GM12875 (cell line): ENCODE measurements at regions not wholly inside any gene's neighbourhood (a gene's known extent, or its start where the extent isn't known, plus 50 kb on each side); places are given as distances from the start of the nearest gene placed in this dataset.

ENCODE experiments used
- H3K4me3 ChIP-seq: one replicate; pipeline ENCODE4 v1.5.1; 2011; ENCODE audit warnings: low read depth, low read length, control low read depth
- TF ChIP-seq, protein P1 (sequence below): IDR thresholded peaks from 2 replicates; pipeline ENCODE4 v1.5.1; 2011; ENCODE audit warnings: low read depth, mild to moderate bottlenecking, control low read depth, inconsistent platforms, low read length, moderate library complexity, borderline replicate concordance; ENCODE audit not compliant: insufficient read depth

DNA sequence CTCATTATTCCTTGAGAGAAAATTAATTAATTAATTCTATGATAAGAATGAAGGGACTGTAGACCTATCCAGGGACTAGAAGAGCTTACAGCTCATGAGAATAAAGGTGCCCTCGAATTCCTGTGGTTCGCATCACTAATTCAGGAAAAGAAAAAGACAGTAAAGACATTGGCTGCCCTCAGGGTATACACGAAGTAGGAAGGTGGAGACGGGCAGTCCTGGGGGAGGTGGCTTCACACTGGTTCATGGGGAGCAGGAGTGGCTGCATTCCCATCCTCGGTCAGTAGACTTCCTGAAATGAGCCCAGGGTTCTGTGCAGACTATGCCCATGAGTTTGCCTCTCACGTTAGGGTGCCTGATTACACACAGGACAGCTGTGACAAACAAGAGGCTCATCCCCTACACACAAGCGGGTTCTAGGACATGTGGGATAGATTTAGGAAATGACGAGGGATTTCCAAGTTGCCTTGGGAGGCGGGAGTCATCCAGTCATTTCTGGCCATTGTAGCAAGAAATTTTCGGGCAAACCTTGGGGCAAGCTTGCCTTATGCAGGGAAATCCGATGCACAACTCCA, 282.2 kb downstream of the CYP26B1 start:
- TF ChIP-seq, protein P1, sequence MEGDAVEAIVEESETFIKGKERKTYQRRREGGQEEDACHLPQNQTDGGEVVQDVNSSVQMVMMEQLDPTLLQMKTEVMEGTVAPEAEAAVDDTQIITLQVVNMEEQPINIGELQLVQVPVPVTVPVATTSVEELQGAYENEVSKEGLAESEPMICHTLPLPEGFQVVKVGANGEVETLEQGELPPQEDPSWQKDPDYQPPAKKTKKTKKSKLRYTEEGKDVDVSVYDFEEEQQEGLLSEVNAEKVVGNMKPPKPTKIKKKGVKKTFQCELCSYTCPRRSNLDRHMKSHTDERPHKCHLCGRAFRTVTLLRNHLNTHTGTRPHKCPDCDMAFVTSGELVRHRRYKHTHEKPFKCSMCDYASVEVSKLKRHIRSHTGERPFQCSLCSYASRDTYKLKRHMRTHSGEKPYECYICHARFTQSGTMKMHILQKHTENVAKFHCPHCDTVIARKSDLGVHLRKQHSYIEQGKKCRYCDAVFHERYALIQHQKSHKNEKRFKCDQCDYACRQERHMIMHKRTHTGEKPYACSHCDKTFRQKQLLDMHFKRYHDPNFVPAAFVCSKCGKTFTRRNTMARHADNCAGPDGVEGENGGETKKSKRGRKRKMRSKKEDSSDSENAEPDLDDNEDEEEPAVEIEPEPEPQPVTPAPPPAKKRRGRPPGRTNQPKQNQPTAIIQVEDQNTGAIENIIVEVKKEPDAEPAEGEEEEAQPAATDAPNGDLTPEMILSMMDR, result no peak
- no peak overlapping the region for H3K4me3 ChIP-seq

DNA sequence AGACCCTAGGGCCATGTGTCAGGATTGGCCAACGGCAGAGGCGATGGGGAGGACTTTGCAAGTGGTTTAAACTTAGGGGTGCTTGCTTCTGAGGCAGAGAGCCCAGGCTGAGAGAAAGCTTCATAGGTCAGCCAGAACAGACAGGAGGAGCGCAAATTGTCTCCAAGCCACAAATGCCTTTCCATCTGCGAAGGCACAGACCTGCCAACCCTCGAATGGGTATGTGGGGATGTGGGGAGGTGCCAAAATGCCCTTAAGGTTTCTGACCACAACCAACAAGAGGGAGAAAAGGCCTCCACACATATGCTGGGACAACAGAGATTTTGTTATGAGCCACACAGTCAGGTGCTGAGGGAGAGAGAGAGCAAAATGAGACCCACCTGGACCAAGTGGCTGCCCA, 283.6 kb downstream of the CYP26B1 start:
- TF ChIP-seq, protein P1, result no peak
- no peak overlapping the region for H3K4me3 ChIP-seq

DNA sequence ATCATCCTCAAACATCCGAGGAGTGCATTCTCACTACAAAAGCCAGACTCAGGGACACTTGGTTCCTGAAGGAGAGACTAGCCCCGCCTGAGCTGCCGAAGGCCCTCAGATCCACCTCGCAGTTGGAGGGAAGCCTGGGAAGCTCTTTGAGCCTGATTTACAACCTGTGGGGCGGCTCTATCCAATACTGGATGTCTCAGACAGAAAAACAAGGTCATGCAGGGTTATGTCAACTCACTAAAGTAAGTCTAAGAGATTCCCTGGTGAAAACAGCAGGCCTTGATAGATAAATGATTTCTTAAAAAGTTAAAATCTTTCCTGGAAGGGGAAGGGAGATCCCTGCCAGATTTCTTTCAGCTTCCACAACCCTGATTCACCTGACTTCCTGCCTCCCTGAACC, 284.3 kb downstream of the CYP26B1 start:
- H3K4me3 ChIP-seq, result no peak overlapping the region
- TF ChIP-seq, protein P1, result no peak

DNA sequence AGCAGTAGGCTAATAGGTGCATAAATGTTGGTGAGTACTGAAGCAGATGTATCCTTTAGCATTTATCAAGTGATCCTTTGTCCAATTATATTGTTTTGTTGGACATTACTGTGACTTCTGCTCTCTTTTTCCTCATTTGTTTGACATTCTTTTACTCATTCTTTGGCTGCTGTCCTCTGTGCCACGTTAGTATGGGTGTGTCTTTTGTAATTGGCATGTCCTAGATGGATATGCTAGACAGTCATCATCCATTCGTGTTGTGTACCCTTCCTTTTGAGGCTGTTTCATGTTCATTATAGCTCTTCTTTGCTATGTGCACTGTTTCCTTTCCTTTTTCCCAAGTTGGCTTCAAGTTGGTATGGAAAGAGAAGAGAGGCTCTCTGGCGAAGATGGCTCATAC, 284.7 kb downstream of the CYP26B1 start:
- no peak overlapping the region for H3K4me3 ChIP-seq
- TF ChIP-seq, protein P1, result no peak

DNA sequence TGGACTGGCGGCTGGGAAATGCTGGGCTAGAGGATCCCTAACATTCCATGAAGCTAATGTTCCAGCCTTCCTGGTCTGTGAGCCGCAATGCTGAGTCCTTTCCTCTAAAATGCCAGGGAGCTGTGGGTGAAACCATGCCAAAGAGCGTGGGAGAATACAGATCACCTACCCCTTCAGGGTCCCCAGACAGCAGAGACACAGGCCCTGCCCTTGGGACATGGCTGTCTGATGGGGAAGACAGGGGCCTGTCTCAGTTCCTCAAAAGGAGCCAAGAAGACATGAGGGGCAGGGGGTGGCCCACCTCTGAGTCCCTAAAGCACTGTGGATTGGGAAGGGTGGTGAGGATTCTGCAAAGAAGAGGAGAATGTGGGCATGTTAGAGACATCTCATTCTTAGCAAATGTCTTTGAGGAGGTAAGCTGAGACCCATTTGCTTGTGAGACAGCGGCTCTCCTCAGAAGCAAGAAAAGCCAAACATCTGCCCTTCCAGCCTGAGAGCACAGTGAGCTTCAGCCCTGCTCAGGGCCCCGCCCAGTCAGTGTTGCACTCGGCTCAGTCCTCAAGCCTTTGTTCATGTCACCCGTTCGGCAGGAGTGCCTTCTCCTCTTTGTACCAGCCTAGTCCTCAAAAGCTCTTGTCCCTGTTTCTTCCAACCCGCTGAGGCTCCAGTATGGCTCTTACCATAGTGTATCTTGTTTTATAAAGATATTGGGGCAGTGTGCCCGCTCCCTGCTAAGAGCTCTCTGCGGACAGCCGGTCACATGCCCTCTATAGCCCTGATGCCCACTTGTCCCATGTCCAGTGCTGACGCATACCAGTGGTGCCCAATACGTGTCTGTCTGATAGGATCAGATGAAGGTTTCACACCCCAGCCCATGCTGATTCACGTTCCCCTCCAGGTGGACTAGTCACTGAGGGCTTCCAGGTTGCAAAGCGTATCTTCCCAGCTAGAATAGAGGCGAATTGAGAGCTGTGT, 286.2 kb downstream of the CYP26B1 start:
- H3K4me3 ChIP-seq, result no peak overlapping the region
- TF ChIP-seq, protein P1, result no peak

DNA sequence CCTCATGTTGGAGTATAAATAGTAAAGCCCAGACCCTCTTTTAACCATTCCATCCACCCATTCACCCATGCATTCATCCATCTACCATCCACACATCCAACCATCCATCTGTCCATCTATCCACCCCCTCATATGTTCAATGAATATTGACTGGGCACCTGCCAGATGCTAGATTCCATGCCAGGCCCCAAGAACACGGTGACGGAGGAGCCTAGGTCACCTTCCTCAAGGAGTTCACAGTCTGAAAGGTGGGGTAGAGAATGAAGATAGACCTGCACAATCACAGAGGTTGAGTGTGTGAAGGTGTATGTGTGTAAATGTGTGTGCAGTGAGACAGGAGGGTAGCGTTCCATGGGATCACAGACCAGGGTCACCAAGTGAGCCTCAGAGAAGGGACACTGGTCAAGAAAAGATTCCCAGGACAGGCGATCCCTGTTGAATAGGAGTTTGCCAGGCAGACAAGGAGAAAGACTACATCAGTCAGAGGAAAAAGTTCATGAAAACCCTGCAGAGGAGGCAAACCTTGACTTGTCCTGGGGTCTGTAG, 287.2 kb downstream of the CYP26B1 start:
- no peak overlapping the region for H3K4me3 ChIP-seq

More for the DNA sequence above, 287.2 kb downstream of the CYP26B1 start:
- TF ChIP-seq, protein P1, result no peak
